Glutamatergic neuron (in vitro differentiated cells): ENCODE measurements at regions not wholly inside any gene's neighbourhood (a gene's known extent, or its start where the extent isn't known, plus 50 kb on each side); places are given as distances from the start of the nearest gene placed in this dataset.

Source experiments
- DNase-seq: peaks from one replicate; pipeline ENCODE4 v3.0.0; 2022
- H3K27ac Mint-ChIP-seq: one replicate; pipeline ENCODE4 v1.8.0; 2020; ENCODE audit warnings: mild to moderate bottlenecking, mixed read lengths, inconsistent platforms; ENCODE audit not compliant: unreplicated experiment
- H3K27me3 Mint-ChIP-seq: one replicate; pipeline ENCODE4 v1.8.0; 2020; ENCODE audit warnings: mild to moderate bottlenecking, moderate library complexity, mixed read lengths, inconsistent platforms; ENCODE audit not compliant: unreplicated experiment
- H3K36me3 Mint-ChIP-seq: one replicate; pipeline ENCODE4 v1.8.0; 2020; ENCODE audit warnings: mild to moderate bottlenecking, mixed read lengths, inconsistent platforms; ENCODE audit not compliant: unreplicated experiment
- H3K4me1 Mint-ChIP-seq: one replicate; pipeline ENCODE4 v1.8.0; 2020; ENCODE audit warnings: mild to moderate bottlenecking, low read depth, mixed read lengths, inconsistent platforms; ENCODE audit not compliant: unreplicated experiment
- H3K4me3 Mint-ChIP-seq: one replicate; pipeline ENCODE4 v1.8.0; 2020; ENCODE audit warnings: mild to moderate bottlenecking, mixed read lengths, inconsistent platforms; ENCODE audit not compliant: unreplicated experiment
- H3K9me3 Mint-ChIP-seq: one replicate; pipeline ENCODE4 v1.8.0; 2020; ENCODE audit warnings: mild to moderate bottlenecking, moderate library complexity, mixed read lengths, inconsistent platforms; ENCODE audit not compliant: unreplicated experiment
- CTCF ChIP-seq: fragments of 200-600 bp; sonication (generic); IDR thresholded peaks from one replicate; pipeline ENCODE4 v1.5.0; 2021; ENCODE audit not compliant: partially characterized antibody, unreplicated experiment

DNA sequence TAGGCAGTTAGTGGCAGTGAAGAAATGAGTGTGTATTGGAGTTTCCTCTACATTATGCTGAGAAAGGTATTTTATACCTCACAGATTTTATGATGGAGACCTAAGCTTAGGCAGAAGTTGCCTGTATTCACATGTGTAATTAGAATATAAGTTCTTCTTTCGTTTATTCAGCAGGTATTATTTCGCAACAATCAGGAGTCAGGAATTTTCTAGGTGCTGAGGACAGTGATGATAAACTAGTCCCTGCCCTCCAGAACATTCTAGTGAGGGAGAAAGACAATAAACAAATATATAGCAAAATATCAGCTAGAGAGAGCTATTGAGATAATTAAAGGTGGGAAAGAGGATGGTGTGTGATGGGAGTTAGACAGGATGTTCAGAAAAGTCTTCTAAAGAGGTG is 345.7 kb downstream of the GRIN2B start:
- Mint-ChIP-seq H3K27ac (no peak overlapping the region), H3K9me3 (no peaks in the 10 kb centered on the region), H3K4me3 (no peak overlapping the region), H3K36me3 (no peaks in the 10 kb centered on the region), H3K27me3 (peaks cover 4% of the 10 kb centered on the region), H3K4me1 (no peaks in the 10 kb centered on the region)
- DNase-seq = no peak
- TF ChIP-seq CTCF = no peak

DNA sequence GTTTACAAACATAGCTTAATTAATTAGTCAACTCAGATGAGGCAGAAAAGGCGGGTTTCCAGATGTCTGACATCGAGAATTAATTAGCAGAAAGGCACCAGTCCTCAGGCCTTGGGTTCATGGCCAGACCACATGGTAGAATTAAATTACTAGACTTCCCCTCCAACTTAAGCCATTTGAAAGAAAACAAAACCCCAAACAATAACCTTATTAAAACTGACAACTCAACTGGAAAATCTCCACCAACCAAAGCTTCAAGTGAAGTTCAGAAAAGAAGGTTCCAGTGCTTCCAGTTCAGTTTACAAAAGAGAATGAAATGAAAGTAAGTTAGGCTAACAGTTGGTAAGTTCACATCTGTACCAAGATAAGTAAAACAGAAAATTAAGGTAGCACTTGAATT is 349.5 kb downstream of the GRIN2B start:
- Mint-ChIP-seq H3K4me1 (no peaks in the 10 kb centered on the region), H3K4me3 (no peak overlapping the region), H3K36me3 (no peaks in the 10 kb centered on the region), H3K27me3 (peaks cover 2% of the 10 kb centered on the region), H3K27ac (no peak overlapping the region), H3K9me3 (peaks cover 2% of the 10 kb centered on the region)
- TF ChIP-seq CTCF = no peak
- DNase-seq = no peak

DNA sequence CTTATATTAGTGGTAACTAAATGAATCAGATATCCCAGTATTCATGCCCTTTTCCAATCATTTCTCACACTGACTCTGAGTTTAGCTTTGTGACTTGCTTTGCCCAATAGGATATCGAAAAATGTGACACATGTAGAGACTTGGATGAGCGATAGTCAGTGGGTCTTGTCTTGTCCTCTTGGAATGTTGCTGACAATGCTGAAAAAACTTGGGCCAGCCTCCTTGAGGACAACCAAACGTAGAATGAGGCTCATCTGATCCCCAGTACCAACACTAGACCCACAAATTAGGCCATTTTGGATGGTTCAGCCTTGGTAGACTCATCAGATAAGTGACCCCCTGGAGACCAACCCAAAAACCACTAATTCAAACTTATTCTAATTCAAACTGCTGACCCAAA is 351.0 kb downstream of the GRIN2B start:
- no peaks in the 10 kb centered on the region for H3K27me3 Mint-ChIP-seq
- no peaks in the 10 kb centered on the region for H3K36me3 Mint-ChIP-seq
- no peaks in the 10 kb centered on the region for H3K4me1 Mint-ChIP-seq
- H3K9me3 Mint-ChIP-seq = peaks cover 2% of the 10 kb centered on the region
- H3K27ac Mint-ChIP-seq = no peak overlapping the region
- TF ChIP-seq CTCF = no peak
- no peak for DNase-seq
- H3K4me3 Mint-ChIP-seq = no peak overlapping the region

GRCh38 chr12:13628067-13628466 is 353.3 kb downstream of the GRIN2B start:
- no peaks in the 10 kb centered on the region for H3K4me1 Mint-ChIP-seq
- no peak overlapping the region for H3K27ac Mint-ChIP-seq
- no peak for DNase-seq
- no peaks in the 10 kb centered on the region for H3K36me3 Mint-ChIP-seq
- H3K4me3 Mint-ChIP-seq = no peak overlapping the region
- peaks cover 2% of the 10 kb centered on the region for H3K9me3 Mint-ChIP-seq
- TF ChIP-seq CTCF = no peak
- no peaks in the 10 kb centered on the region for H3K27me3 Mint-ChIP-seq

DNA sequence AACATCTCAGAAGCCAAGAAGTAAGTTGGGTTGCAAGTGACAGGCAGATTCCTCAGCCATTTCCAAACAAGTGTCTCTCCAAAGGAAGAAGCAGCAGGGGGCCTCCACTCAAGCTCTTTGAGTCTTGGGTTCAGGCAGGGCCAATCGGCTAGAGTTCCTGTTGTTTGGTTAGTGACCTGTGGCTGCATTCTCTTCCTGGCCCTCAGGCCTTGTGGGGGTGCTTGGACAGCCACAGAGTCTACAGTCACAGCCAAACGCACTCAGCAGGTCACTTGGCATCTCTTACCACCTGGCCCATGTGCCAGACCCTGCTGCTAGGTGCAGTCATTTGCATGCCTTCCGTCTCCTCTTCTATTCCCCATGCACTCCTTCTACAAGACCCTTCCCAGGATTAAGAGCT is 353.9 kb downstream of the GRIN2B start:
- no peaks in the 10 kb centered on the region for H3K36me3 Mint-ChIP-seq

More for the DNA sequence above, 353.9 kb downstream of the GRIN2B start:
- no peak for TF ChIP-seq CTCF
- no peak overlapping the region for H3K27ac Mint-ChIP-seq
- DNase-seq = no peak
- H3K4me3 Mint-ChIP-seq = no peak overlapping the region
- H3K4me1 Mint-ChIP-seq = no peaks in the 10 kb centered on the region
- H3K27me3 Mint-ChIP-seq = no peaks in the 10 kb centered on the region
- peaks cover 2% of the 10 kb centered on the region for H3K9me3 Mint-ChIP-seq
